GM12878 (cell line): ENCODE measurements at regions not wholly inside any gene's neighbourhood (a gene's known extent, or its start where the extent isn't known, plus 50 kb on each side); places are given as distances from the start of the nearest gene placed in this dataset.

Experiments
- ATAC-seq: fragments of 200-7000 bp; cut with Tn5 transposase; 3 replicates; pipeline ENCODE4 v1.9.1; 2020; ENCODE audit warnings: mild to moderate bottlenecking, moderate library complexity
- BruUV-seq: library from RNA; stranded (reverse); fragments of 400-500 nt; replicated peaks from 2 replicates; lab custom pipeline; 2021; lab: Mats Ljungman, UMichigan
- CTCF ChIA-PET: fragments of 300-600 bp; sonication (Branson Sonifier 250); formaldehyde crosslinking; extraction: SDS; loops from one replicate; lab custom pipeline; 2021; ENCODE audit warnings: inconsistent platforms; lab: Yijun Ruan, JAX
- POLR2A ChIA-PET: fragments of 350-600 bp; formaldehyde crosslinking; extraction: SDS; loops from one replicate; lab custom pipeline; 2021; ENCODE audit warnings: inconsistent platforms; lab: Charles Lee
- RAD21 ChIA-PET: fragments of 300-600 bp; sonication (Branson Sonifier 250); formaldehyde crosslinking; loops from one replicate; lab custom pipeline; 2023; ENCODE audit warnings: antibody characterized with exemption; ENCODE audit not compliant: unreplicated experiment; lab: Charles Lee
- SMC1A ChIA-PET: fragments of 300-600 bp; sonication (Branson Sonifier 250); formaldehyde crosslinking; loops from one replicate; lab custom pipeline; 2023; ENCODE audit not compliant: unreplicated experiment, uncharacterized antibody; lab: Charles Lee
- DNase-seq: peaks from one replicate; pipeline ENCODE4 v3.0.0-alpha.2; 2011; ENCODE audit warnings: low read depth, low spot score
- FAIRE-seq: peaks from 3 replicates; lab custom pipeline; 2011; peaks lifted over from hg19 to GRCh38; lab: Jason Lieb, UNC
- H2AFZ ChIP-seq: 2 replicates; pipeline ENCODE4 v1.6.0; 2011; ENCODE audit warnings: low read depth, low read length, control low read depth; ENCODE audit not compliant: control insufficient read depth
- H3K27ac ChIP-seq: 2 replicates; pipeline ENCODE4 v1.5.1; 2011; ENCODE audit warnings: control low read depth; ENCODE audit not compliant: control insufficient read depth, insufficient read depth
- H3K27me3 ChIP-seq, 2 experiments: replicated peaks in 1 of 2; 2 replicates each; pipeline versions ENCODE4 v1.6.0 to v1.6.1; 2011; ENCODE audit warnings: low read length in 1 of 2; ENCODE audit not compliant: control insufficient read depth in 2 of 2, insufficient read depth in 2 of 2
- H3K36me3 ChIP-seq, 2 experiments: 2 replicates each; pipeline ENCODE4 v1.5.1; 2011; ENCODE audit warnings: low read length in 1 of 2; ENCODE audit not compliant: control insufficient read depth in 2 of 2, insufficient read depth in 2 of 2
- H3K4me1 ChIP-seq: 2 replicates; pipeline ENCODE4 v1.6.1; 2011; ENCODE audit warnings: mild to moderate bottlenecking, low read length, moderate library complexity, mixed read lengths; ENCODE audit not compliant: control insufficient read depth, insufficient read depth
- H3K4me2 ChIP-seq: 2 replicates; pipeline ENCODE4 v1.6.0; 2011; ENCODE audit warnings: control low read depth; ENCODE audit not compliant: control insufficient read depth, insufficient read depth
- H3K4me3 ChIP-seq: fragments of 200-600 bp; sonication (generic); 2 replicates; pipeline ENCODE4 v1.5.1; 2016
- H3K79me2 ChIP-seq: 2 replicates; pipeline ENCODE4 v1.6.0; 2011; ENCODE audit warnings: low read length; ENCODE audit not compliant: control insufficient read depth, insufficient read depth
- H3K9ac ChIP-seq: 2 replicates; pipeline ENCODE4 v1.8.0; 2011; ENCODE audit warnings: low read length, control low read depth, mixed read lengths; ENCODE audit not compliant: control insufficient read depth, insufficient read depth
- H3K9me3 ChIP-seq: replicated peaks from 3 replicates; pipeline ENCODE4 v1.5.1; 2011; ENCODE audit warnings: mild to moderate bottlenecking, low read length; ENCODE audit not compliant: control insufficient read depth, insufficient read depth
- H4K20me1 ChIP-seq: 2 replicates; pipeline ENCODE4 v1.6.0; 2011; ENCODE audit not compliant: control insufficient read depth, insufficient read depth
- CBX3 ChIP-seq: fragments of 200-600 bp; sonication (generic); IDR thresholded peaks from 2 replicates; pipeline ENCODE4 v1.6.1; 2016; ENCODE audit warnings: low read depth, borderline replicate concordance
- ETV6 ChIP-seq, 2 experiments: fragments of 450-650 bp in 1 of 2; IDR thresholded peaks in 1 of 2; conservative IDR thresholded peaks in 1 of 2; 2 replicates each; pipeline ENCODE4 v1.6.1; 2014; ENCODE audit warnings: antibody characterized with exemption in 1 of 2, borderline replicate concordance in 1 of 2, low read depth in 1 of 2, mild to moderate bottlenecking in 1 of 2, moderate library complexity in 1 of 2
- GABPA ChIP-seq: IDR thresholded peaks from 2 replicates; pipeline ENCODE4 v1.6.1; 2014; ENCODE audit warnings: antibody characterized with exemption, low read depth, mild to moderate bottlenecking, inconsistent platforms
- RAD51 ChIP-seq: fragments of 450-650 bp; IDR thresholded peaks from 2 replicates; pipeline ENCODE4 v1.6.1; 2016; ENCODE audit warnings: moderate library complexity, mild to moderate bottlenecking, inconsistent platforms
- SKIL ChIP-seq: fragments of 450-650 bp; IDR thresholded peaks from 2 replicates; pipeline ENCODE4 v1.6.1; 2017; ENCODE audit warnings: mild to moderate bottlenecking, low read depth, inconsistent platforms; ENCODE audit not compliant: poor library complexity, severe bottlenecking
- SMC3 ChIP-seq: IDR thresholded peaks from 2 replicates; pipeline ENCODE4 v1.6.1; 2011; ENCODE audit warnings: low read length, improper control_type of control experiment, borderline replicate concordance
- SUZ12 ChIP-seq: fragments of 200-600 bp; sonication (generic); IDR thresholded peaks from one replicate; pipeline ENCODE4 v1.6.1; 2018; ENCODE audit warnings: antibody characterized with exemption, mild to moderate bottlenecking; ENCODE audit not compliant: unreplicated experiment
- TARDBP ChIP-seq: IDR thresholded peaks from 2 replicates; pipeline ENCODE4 v1.6.1; 2016; ENCODE audit warnings: borderline replicate concordance
- WGBS: methylation state at CpG from one replicate; pipeline ENCODE4 v1.1.6; 2016; ENCODE audit warnings: low lambda C conversion rate; ENCODE audit not compliant: insufficient replicate concordance, insufficient coverage; ENCODE audit errors: missing lambda C conversion rate; 5-methylcytosine and 5-hydroxymethylcytosine counted together
- in situ Hi-C: fragments of 300-500 bp; cut with MboI; formaldehyde crosslinking; loops from 9 replicates; pipeline ENCODE4 v1.14.3; 2018; ENCODE audit warnings: mixed read lengths
- intact Hi-C: fragments of 100-400 bp; cut with micrococcal nuclease; formaldehyde crosslinking; loops from one replicate; pipeline ENCODE4 v1.14.2; 2022; ENCODE audit not compliant: unreplicated experiment
- TF ChIP-seq, protein P1 (sequence below): IDR thresholded peaks from 2 replicates; pipeline ENCODE4 v1.6.1; 2012; ENCODE audit warnings: mild to moderate bottlenecking, low read depth, low read length

DNA sequence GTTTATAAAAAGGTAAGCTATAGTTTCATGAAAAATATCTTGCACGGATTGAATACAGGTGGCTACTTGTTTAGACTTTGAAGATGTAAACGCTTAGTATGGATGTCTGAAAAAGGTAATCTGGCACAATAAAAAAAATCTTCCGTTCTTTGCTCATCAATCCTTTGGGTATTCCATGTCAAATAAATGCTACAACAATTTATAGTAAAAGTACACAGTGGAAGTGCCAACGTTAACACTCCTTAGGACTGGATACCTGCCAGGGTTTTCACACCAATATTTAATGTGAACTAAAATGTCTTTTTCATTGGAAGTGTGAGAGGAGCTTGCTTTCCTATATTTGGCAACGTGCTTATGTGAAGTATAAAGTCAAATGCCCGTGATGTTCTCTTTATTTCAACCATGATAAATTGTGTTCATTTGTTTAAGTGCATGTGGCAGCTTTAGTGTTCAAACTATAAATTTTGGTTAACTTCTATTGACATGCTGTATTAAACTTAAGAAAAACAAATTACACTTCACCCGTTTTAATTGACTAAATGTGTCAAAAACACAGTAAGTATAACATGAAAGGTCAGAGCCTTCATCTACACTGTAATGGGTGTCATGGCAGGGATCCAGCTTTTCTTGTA, 121.7 kb upstream of the HAND2 start:
- in situ Hi-C loops: no loop called here
- RAD21 ChIA-PET: no interaction called here
- Histone ChIP-seq H3K4me1 (no peaks in the 10 kb centered on the region), H3K9me3 (no peaks in the 10 kb centered on the region), H3K4me3 (no peak overlapping the region)
- no peak for FAIRE-seq
- no peak for TF ChIP-seq TARDBP
- no peak for TF ChIP-seq CBX3
- TF ChIP-seq, all 136 proteins: peak for 0
- DNase-seq: no peak
- BruUV-seq: no TSS peak
- Histone ChIP-seq H3K4me2 (no peak overlapping the region), H3K9ac (no peak overlapping the region), H2AFZ (no peak overlapping the region), H3K27me3 (no peaks in the 10 kb centered on the region), H3K27ac (no peak overlapping the region), H3K36me3 (no peaks in the 10 kb centered on the region), H4K20me1 (no peaks in the 10 kb centered on the region), H3K79me2 (no peaks in the 10 kb centered on the region)
- 12% methylated on average over 7 of the region's 7 CpGs for WGBS
- ChIA-PET SMC1A (interaction anchor here (1.7 kb wide), 1 partner anchor 13 kb away, joined by 5 read pairs; no protein-coding TSS in a partner anchor), POLR2A (no interaction called here), CTCF (no interaction called here)
- ATAC-seq: no peak
- intact Hi-C loops: no loop called here

DNA sequence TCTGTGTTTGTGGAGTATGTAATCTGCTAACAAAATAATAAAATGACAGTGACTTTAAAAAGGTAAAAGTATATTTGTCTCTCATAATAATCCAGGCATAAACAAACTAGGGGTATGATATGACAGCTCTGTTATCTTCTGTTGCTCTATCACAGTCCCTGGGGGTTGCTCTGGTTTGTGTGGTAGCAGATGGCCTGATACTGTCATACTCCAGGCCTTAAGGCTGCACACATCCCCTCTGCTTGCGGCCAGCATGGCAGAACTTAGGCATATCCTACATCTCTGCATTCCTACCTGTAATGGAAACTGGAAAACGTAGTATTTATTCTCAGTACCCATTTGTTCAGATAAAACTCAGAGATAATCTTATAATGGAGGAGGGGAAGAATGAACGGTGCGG, 117.9 kb upstream of the HAND2 start:
- Histone ChIP-seq H3K9ac (no peak overlapping the region), H4K20me1 (no peaks in the 10 kb centered on the region), H3K27me3 (no peaks in the 10 kb centered on the region), H2AFZ (no peak overlapping the region), H3K36me3 (no peaks in the 10 kb centered on the region), H3K4me2 (no peak overlapping the region), H3K27ac (no peak overlapping the region), H3K79me2 (no peaks in the 10 kb centered on the region), H3K4me1 (no peaks in the 10 kb centered on the region), H3K4me3 (no peak overlapping the region), H3K9me3 (no peaks in the 10 kb centered on the region)
- no TSS peak for BruUV-seq
- POLR2A ChIA-PET: no interaction called here
- ATAC-seq (no peak), FAIRE-seq (no peak), DNase-seq (no peak)
- CTCF ChIA-PET: interaction anchor here (0.5 kb wide), 1 partner anchor 176 kb away, joined by 3 read pairs; no protein-coding TSS in a partner anchor
- 38% methylated on average over 4 of the region's 4 CpGs for WGBS
- RAD21 ChIA-PET: no interaction called here
- in situ Hi-C loops (no loop called here), intact Hi-C loops (no loop called here)
- TF ChIP-seq SKIL (no peak), ETV6 (conservative IDR thresholded peaks at IDR 0.05 in 1 of 2, IDR thresholded peaks at IDR 0.05 in 1 of 2; ENCODE audit: borderline replicate concordance in 1 of 2, low read depth in 1 of 2) (no peak), GABPA (no peak), SMC3 (no peak), SUZ12 (no peak), RAD51 (no peak)
- TF ChIP-seq, protein P1, sequence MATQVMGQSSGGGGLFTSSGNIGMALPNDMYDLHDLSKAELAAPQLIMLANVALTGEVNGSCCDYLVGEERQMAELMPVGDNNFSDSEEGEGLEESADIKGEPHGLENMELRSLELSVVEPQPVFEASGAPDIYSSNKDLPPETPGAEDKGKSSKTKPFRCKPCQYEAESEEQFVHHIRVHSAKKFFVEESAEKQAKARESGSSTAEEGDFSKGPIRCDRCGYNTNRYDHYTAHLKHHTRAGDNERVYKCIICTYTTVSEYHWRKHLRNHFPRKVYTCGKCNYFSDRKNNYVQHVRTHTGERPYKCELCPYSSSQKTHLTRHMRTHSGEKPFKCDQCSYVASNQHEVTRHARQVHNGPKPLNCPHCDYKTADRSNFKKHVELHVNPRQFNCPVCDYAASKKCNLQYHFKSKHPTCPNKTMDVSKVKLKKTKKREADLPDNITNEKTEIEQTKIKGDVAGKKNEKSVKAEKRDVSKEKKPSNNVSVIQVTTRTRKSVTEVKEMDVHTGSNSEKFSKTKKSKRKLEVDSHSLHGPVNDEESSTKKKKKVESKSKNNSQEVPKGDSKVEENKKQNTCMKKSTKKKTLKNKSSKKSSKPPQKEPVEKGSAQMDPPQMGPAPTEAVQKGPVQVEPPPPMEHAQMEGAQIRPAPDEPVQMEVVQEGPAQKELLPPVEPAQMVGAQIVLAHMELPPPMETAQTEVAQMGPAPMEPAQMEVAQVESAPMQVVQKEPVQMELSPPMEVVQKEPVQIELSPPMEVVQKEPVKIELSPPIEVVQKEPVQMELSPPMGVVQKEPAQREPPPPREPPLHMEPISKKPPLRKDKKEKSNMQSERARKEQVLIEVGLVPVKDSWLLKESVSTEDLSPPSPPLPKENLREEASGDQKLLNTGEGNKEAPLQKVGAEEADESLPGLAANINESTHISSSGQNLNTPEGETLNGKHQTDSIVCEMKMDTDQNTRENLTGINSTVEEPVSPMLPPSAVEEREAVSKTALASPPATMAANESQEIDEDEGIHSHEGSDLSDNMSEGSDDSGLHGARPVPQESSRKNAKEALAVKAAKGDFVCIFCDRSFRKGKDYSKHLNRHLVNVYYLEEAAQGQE: no peak
- SMC1A ChIA-PET: no interaction called here
